Smooth muscle cell (in vitro differentiated cells): ENCODE measurements at regions not wholly inside any gene's neighbourhood (a gene's known extent, or its start where the extent isn't known, plus 50 kb on each side); places are given as distances from the start of the nearest gene placed in this dataset.

ENCODE experiments used
- DNase-seq: peaks from one replicate; lab custom pipeline; 2025; ENCODE audit not compliant: unreplicated experiment; lab: John Stamatoyannopoulos, UW
- H2AFZ ChIP-seq: fragments of 200-600 bp; sonication (generic); 2 replicates; pipeline ENCODE4 v1.6.0; 2016; ENCODE audit warnings: antibody characterized with exemption, low read depth, mild to moderate bottlenecking
- H3F3A ChIP-seq: fragments of 200-600 bp; sonication (generic); 2 replicates; pipeline ENCODE4 v1.6.0; 2017; ENCODE audit warnings: antibody characterized with exemption, low read depth
- H3K27ac ChIP-seq: fragments of 200-600 bp; sonication (generic); 2 replicates; pipeline ENCODE4 v1.5.1; 2016; ENCODE audit warnings: low read depth, mild to moderate bottlenecking
- H3K27me3 ChIP-seq: fragments of 200-600 bp; sonication (generic); 2 replicates; pipeline ENCODE4 v1.6.1; 2016; ENCODE audit warnings: low read depth, mild to moderate bottlenecking
- H3K36me3 ChIP-seq: fragments of 200-600 bp; sonication (generic); 2 replicates; pipeline ENCODE4 v1.5.1; 2016; ENCODE audit warnings: low read depth
- H3K4me1 ChIP-seq: fragments of 200-600 bp; sonication (generic); 2 replicates; pipeline ENCODE4 v1.5.1; 2016; ENCODE audit warnings: low read depth
- H3K4me2 ChIP-seq: fragments of 200-600 bp; sonication (generic); 2 replicates; pipeline ENCODE4 v1.6.0; 2016; ENCODE audit warnings: mild to moderate bottlenecking
- H3K4me3 ChIP-seq: fragments of 200-600 bp; sonication (generic); 2 replicates; pipeline ENCODE4 v1.5.1; 2016; ENCODE audit warnings: mild to moderate bottlenecking
- H3K79me2 ChIP-seq: fragments of 200-600 bp; sonication (generic); 2 replicates; pipeline ENCODE4 v1.6.0; 2016; ENCODE audit warnings: low read depth, mild to moderate bottlenecking
- H3K9ac ChIP-seq: fragments of 200-600 bp; sonication (generic); 2 replicates; pipeline ENCODE4 v1.6.0; 2016; ENCODE audit warnings: low read depth
- H3K9me3 ChIP-seq: fragments of 200-600 bp; sonication (generic); replicated peaks from 2 replicates; pipeline ENCODE4 v1.5.1; 2016; ENCODE audit warnings: low read depth
- H4K20me1 ChIP-seq: fragments of 200-600 bp; sonication (generic); 2 replicates; pipeline ENCODE4 v1.6.0; 2016; ENCODE audit warnings: low read depth
- WGBS: methylation state at CpG from one replicate; pipeline ENCODE4 v1.1.7; 2016; ENCODE audit warnings: low lambda C conversion rate; 5-methylcytosine and 5-hydroxymethylcytosine counted together
- TF ChIP-seq, protein P1 (sequence below): fragments of 200-600 bp; sonication (generic); IDR thresholded peaks from 2 replicates; pipeline ENCODE4 v1.5.1; 2017; ENCODE audit warnings: borderline replicate concordance, mild to moderate bottlenecking, antibody characterized with exemption; ENCODE audit not compliant: insufficient read depth, poor library complexity, severe bottlenecking

DNA sequence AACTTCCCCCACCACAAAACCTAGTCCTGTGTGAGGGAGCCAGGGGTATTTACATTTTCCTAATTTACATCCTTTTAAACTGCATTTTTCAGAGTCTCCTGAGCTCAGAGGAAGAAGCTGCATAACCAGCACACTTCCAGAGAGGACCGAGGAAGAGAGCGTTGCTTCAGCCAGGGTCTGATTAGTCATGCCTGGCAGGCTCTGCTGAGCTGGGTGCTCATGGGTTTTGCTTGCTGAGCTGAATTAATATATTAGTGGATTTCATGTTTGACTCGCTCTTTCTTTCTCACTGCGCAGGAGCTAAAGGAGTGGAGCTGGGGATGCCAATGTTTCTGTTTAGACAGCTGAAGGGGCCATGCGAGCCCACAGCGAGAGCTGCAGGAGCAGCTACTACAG is 539.3 kb upstream of the B3GAT1 start:
- Histone ChIP-seq H3K4me3 (no peak overlapping the region), H3F3A (peaks cover 5% of the 10 kb centered on the region), H3K9me3 (no peaks in the 10 kb centered on the region), H4K20me1 (no peaks in the 10 kb centered on the region), H2AFZ (peak overlapping the region; percentile 49), H3K27ac (peak overlapping the region; percentile 89), H3K4me1 (peaks cover 13% of the 10 kb centered on the region), H3K9ac (no peak overlapping the region), H3K79me2 (no peaks in the 10 kb centered on the region), H3K4me2 (peak overlapping the region; percentile 75), H3K36me3 (no peaks in the 10 kb centered on the region), H3K27me3 (no peaks in the 10 kb centered on the region)
- DNase-seq, result no peak
- TF ChIP-seq, protein P1, sequence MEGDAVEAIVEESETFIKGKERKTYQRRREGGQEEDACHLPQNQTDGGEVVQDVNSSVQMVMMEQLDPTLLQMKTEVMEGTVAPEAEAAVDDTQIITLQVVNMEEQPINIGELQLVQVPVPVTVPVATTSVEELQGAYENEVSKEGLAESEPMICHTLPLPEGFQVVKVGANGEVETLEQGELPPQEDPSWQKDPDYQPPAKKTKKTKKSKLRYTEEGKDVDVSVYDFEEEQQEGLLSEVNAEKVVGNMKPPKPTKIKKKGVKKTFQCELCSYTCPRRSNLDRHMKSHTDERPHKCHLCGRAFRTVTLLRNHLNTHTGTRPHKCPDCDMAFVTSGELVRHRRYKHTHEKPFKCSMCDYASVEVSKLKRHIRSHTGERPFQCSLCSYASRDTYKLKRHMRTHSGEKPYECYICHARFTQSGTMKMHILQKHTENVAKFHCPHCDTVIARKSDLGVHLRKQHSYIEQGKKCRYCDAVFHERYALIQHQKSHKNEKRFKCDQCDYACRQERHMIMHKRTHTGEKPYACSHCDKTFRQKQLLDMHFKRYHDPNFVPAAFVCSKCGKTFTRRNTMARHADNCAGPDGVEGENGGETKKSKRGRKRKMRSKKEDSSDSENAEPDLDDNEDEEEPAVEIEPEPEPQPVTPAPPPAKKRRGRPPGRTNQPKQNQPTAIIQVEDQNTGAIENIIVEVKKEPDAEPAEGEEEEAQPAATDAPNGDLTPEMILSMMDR, result no peak
- WGBS, result 44% methylated on average over 6 of the region's 6 CpGs

DNA sequence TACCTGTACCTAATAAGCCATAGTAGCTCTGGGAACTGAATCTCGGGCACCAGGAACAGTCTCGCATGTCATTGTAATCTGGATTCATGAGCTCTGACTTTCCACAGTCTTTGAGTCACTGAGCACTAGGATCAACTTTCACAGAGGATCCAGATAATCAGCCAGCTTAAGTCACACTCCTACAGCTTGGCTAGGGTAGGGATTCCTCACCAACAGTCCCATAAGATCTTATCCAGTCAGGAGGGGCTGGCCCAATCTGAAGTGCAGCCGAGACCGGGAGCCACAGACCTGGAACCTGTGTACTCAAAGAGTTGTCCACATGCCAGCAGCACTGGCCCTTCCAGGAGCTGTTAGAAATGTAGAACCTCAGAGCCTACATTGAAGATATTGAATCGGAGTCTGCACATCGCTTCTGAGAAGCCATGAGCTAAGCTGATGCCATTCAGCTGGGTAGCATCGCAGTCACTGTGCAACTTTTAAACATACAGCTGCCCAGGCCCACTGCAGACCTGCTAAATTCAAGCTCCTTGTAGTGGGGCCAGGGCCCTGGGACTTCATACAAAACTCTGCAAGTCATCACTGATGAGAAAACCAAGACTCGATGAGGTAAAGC is 538.8 kb upstream of the B3GAT1 start:
- H3K79me2 ChIP-seq, result no peaks in the 10 kb centered on the region
- H3K4me3 ChIP-seq, result no peak overlapping the region
- no peaks in the 10 kb centered on the region for H4K20me1 ChIP-seq
- TF ChIP-seq, protein P1, result no peak
- peak overlapping the region; percentile 89 for H3K27ac ChIP-seq
- peaks cover 5% of the 10 kb centered on the region for H3F3A ChIP-seq
- no peak overlapping the region for H2AFZ ChIP-seq
- 27% methylated on average over 8 of the region's 8 CpGs for whole genome bisulfite sequencing
- no peaks in the 10 kb centered on the region for H3K27me3 ChIP-seq
- no peak for DNase-seq
- H3K4me2 ChIP-seq, result peak overlapping the region; percentile 75
- peak overlapping the region; percentile 32 for H3K9ac ChIP-seq
- H3K4me1 ChIP-seq, result peaks cover 13% of the 10 kb centered on the region
- no peaks in the 10 kb centered on the region for H3K36me3 ChIP-seq
- H3K9me3 ChIP-seq, result no peaks in the 10 kb centered on the region

DNA sequence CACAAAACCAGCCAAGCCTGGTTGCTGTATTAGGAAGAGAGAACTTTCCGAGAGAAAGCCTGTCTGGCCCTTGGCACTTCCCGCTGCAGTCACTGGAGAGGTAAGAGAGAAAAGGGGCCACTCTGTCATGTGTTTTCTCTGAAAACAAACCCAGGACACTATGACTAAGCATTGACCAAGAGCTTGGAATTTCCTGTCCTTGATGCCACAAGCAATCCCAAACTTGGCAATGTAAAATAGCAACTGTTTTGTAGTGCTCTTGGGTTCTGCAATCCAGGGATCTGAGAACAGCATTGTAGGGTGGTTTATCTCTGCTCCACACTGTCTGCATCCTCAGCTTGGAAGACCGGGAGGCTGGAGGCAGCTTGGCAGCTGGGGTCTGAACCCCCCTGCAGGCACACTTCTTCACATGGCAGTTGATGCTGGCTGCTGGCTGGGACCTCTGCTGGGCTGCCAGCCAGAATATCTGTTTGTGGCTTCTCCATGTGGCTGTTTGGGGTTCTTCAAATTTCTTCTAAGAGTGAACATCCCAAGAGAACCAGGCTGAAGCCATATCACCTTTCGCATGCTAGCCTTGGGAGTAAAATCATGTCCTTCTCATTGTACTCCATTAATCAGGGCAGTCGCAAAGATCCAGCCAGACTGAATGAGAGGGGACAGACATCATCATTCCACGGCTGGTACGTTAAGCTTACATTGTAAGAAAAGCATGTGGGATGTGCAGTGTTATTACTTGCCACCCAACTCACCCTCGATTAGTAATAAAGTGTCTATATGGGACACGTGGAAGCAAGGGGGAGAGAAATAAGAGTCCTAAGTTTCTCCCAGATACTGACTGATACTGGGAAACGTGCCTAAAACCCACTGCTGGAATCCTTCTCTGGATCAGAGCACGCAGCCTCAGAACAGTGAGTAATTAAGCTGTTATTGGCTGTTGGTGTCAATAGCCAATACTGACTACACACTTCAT is 537.4 kb upstream of the B3GAT1 start:
- no peak overlapping the region for H2AFZ ChIP-seq
- no peaks in the 10 kb centered on the region for H4K20me1 ChIP-seq
- peaks cover 5% of the 10 kb centered on the region for H3F3A ChIP-seq
- H3K27me3 ChIP-seq, result no peaks in the 10 kb centered on the region
- H3K9me3 ChIP-seq, result no peaks in the 10 kb centered on the region
- peak overlapping the region; percentile 32 for H3K9ac ChIP-seq
- TF ChIP-seq, protein P1, result no peak
- no peaks in the 10 kb centered on the region for H3K36me3 ChIP-seq
- no peak for DNase-seq
- H3K27ac ChIP-seq, result peak overlapping the region; percentile 89
- H3K79me2 ChIP-seq, result no peaks in the 10 kb centered on the region
- H3K4me2 ChIP-seq, result peak overlapping the region; percentile 75
- peaks cover 13% of the 10 kb centered on the region for H3K4me1 ChIP-seq
- WGBS, result 17% methylated on average over 11 of the region's 11 CpGs
- H3K4me3 ChIP-seq, result no peak overlapping the region
